Uterus (tissue), 3 donors: ENCODE measurements at regions not wholly inside any gene's neighbourhood (a gene's known extent, or its start where the extent isn't known, plus 50 kb on each side); places are given as distances from the start of the nearest gene placed in this dataset.
"Not testable (repeated sequence)": the region's sequence is repeated elsewhere in the genome, so short reads cannot be mapped to it uniquely, and the experiment has no call there.

ENCODE experiments used
- DNase-seq, 2 donors: peaks; one replicate each; pipeline ENCODE4 v3.0.0-alpha.2; 2019 to 2020
- H3K27ac ChIP-seq, 2 donors: fragments of 200-600 bp; sonication (generic); 1 replicate in 1 of 2; 2 replicates in 1 of 2; pipeline ENCODE4 v1.5.1; 2016 to 2018
- H3K27me3 ChIP-seq, 2 donors: fragments of 200-600 bp; sonication (generic); one replicate each; pipeline ENCODE4 v1.5.1; 2018 to 2019; ENCODE audit warnings: control low read depth in 1 of 2
- H3K36me3 ChIP-seq, 2 donors: fragments of 200-600 bp; sonication (generic); one replicate each; pipeline ENCODE4 v1.5.1; 2019; ENCODE audit warnings: control low read depth in 1 of 2
- H3K4me1 ChIP-seq, 2 donors: fragments of 200-600 bp; sonication (generic); one replicate each; pipeline ENCODE4 v1.5.1; 2018 to 2019; ENCODE audit warnings: control low read depth in 1 of 2
- H3K4me3 ChIP-seq, 2 donors: fragments of 200-600 bp; sonication (generic); 1 replicate in 1 of 2; 2 replicates in 1 of 2; pipeline ENCODE4 v1.5.1; 2018 to 2019; ENCODE audit warnings: mild to moderate bottlenecking in 1 of 2
- H3K9me3 ChIP-seq, 2 donors: fragments of 200-600 bp; sonication (generic); one replicate each; pipeline ENCODE4 v1.5.1; 2019; ENCODE audit warnings: control low read depth in 1 of 2
- POLR2A ChIP-seq, 2 donors: fragments of 450-650 bp; IDR thresholded peaks; one replicate each; pipeline ENCODE4 v1.6.1; 2016; ENCODE audit warnings: antibody characterized with exemption in 2 of 2, mild to moderate bottlenecking in 1 of 2, moderate library complexity in 1 of 2
- intact Hi-C: fragments of 100-400 bp; cut with DNase I; formaldehyde crosslinking; loops from one replicate; pipeline ENCODE4 v1.15.1; 2023; ENCODE audit warnings: low total_unique reads
- TF ChIP-seq, protein P1 (sequence below), 4 experiments: fragments of 200-600 bp in 2 of 4; fragments of 450-650 bp in 2 of 4; sonication (generic) in 2 of 4; IDR thresholded peaks; one replicate each; pipeline ENCODE4 v1.5.1; 2016 to 2019; ENCODE audit warnings: antibody characterized with exemption in 4 of 4, mild to moderate bottlenecking in 2 of 4, moderate library complexity in 1 of 4
- donor health status: DM: yes; HTN: yes; CAD: no.

GRCh38 chr2:83342860-83343329 lies 1116.2 kb downstream of the SUCLG1 start:
- Histone ChIP-seq H3K4me1 (no peaks in the 10 kb centered on the region), H3K27ac (no peak overlapping the region), H3K9me3 (no peaks in the 10 kb centered on the region), H3K4me3 (no peak overlapping the region), H3K27me3 (no peaks in the 10 kb centered on the region), H3K36me3 (no peaks in the 10 kb centered on the region)
- no peak for TF ChIP-seq POLR2A (IDR thresholded peaks at IDR 0.05)
- TF ChIP-seq, protein P1, sequence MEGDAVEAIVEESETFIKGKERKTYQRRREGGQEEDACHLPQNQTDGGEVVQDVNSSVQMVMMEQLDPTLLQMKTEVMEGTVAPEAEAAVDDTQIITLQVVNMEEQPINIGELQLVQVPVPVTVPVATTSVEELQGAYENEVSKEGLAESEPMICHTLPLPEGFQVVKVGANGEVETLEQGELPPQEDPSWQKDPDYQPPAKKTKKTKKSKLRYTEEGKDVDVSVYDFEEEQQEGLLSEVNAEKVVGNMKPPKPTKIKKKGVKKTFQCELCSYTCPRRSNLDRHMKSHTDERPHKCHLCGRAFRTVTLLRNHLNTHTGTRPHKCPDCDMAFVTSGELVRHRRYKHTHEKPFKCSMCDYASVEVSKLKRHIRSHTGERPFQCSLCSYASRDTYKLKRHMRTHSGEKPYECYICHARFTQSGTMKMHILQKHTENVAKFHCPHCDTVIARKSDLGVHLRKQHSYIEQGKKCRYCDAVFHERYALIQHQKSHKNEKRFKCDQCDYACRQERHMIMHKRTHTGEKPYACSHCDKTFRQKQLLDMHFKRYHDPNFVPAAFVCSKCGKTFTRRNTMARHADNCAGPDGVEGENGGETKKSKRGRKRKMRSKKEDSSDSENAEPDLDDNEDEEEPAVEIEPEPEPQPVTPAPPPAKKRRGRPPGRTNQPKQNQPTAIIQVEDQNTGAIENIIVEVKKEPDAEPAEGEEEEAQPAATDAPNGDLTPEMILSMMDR (IDR thresholded peaks at IDR 0.05) = no peak
- no peak for DNase-seq
- intact Hi-C loops = no loop called here

DNA sequence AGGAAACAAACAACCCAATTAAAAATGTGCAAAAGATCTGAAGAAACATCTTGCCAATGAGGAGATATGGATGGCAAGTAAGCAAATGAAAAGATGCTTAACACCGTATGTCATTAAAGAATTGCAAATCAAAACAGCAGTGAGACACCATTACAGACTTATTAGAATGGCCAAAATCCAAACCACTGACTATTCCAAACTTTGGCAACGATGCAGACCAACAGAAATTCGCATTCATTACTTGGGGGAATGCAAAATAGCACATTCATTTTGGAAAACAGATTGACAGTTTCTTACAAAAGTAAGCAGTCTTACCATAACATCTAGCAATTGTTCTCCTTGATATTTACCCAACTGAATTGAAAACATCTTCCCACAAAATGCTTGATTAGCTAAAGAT lies 1118.7 kb downstream of the SUCLG1 start:
- H3K27ac ChIP-seq = no peak overlapping the region
- H3K4me1 ChIP-seq = no peaks in the 10 kb centered on the region
- H3K9me3 ChIP-seq = no peaks in the 10 kb centered on the region
- TF ChIP-seq, protein P1 (IDR thresholded peaks at IDR 0.05) = no peak
- no peak for TF ChIP-seq POLR2A (IDR thresholded peaks at IDR 0.05)
- no peak overlapping the region for H3K4me3 ChIP-seq
- no peaks in the 10 kb centered on the region for H3K36me3 ChIP-seq
- no peaks in the 10 kb centered on the region for H3K27me3 ChIP-seq
- intact Hi-C loops = no loop called here
- no peak for DNase-seq

DNA sequence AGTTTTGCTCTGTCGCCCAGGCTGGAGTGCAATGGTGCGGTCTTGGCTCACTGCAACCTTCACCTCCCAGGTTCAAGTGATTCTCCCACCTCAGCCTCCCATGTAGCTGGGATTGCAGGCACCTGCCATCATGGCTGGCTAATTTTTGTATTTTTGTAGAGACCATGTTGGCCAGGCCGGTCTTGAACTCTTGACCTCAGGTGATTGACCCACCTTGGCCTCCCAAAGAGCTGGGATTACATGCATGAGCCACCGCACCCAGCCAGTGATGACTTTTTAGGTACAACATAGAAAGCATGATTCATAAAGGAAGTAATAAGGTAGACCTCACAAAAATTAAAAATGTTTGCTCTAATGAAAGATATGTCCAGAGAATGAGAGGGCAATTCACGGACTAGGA lies 1119.1 kb downstream of the SUCLG1 start:
- H3K9me3 ChIP-seq, H3K4me3 ChIP-seq, H3K27me3 ChIP-seq, H3K36me3 ChIP-seq, intact Hi-C loops, DNase-seq, H3K27ac ChIP-seq, H3K4me1 ChIP-seq: not testable (repeated sequence)

GRCh38 chr2:83331810-83332209 lies 1127.3 kb downstream of the SUCLG1 start:
- Histone ChIP-seq H3K27me3 (no peaks in the 10 kb centered on the region), H3K4me3 (no peak overlapping the region), H3K4me1 (no peaks in the 10 kb centered on the region), H3K9me3 (no peaks in the 10 kb centered on the region), H3K36me3 (no peaks in the 10 kb centered on the region), H3K27ac (no peak overlapping the region)
- intact Hi-C loops = no loop called here
- DNase-seq = no peak
- TF ChIP-seq POLR2A (IDR thresholded peaks at IDR 0.05) = no peak
- TF ChIP-seq, protein P1 (IDR thresholded peaks at IDR 0.05) = no peak

- no peaks in the 10 kb centered on the region for H3K27me3 ChIP-seq
- H3K4me1 ChIP-seq = no peaks in the 10 kb centered on the region
- no peaks in the 10 kb centered on the region for H3K36me3 ChIP-seq
- no peak overlapping the region for H3K27ac ChIP-seq
- TF ChIP-seq, protein P1 (IDR thresholded peaks at IDR 0.05) = no peak
- TF ChIP-seq POLR2A (IDR thresholded peaks at IDR 0.05) = no peak
- DNase-seq = no peak
- H3K9me3 ChIP-seq = no peaks in the 10 kb centered on the region
- intact Hi-C loops = no loop called here
- no peak overlapping the region for H3K4me3 ChIP-seq
These were observed 1136.0 kb downstream of the SUCLG1 start for GRCh38 chr2:83323038-83323437.

- intact Hi-C loops = no loop called here
- Histone ChIP-seq H3K36me3 (no peaks in the 10 kb centered on the region), H3K4me3 (no peak overlapping the region), H3K27ac (no peak overlapping the region), H3K27me3 (no peaks in the 10 kb centered on the region), H3K4me1 (no peaks in the 10 kb centered on the region), H3K9me3 (no peaks in the 10 kb centered on the region)
- no peak for DNase-seq
- TF ChIP-seq POLR2A (IDR thresholded peaks at IDR 0.05) = no peak
These were observed 1139.0 kb downstream of the SUCLG1 start for GRCh38 chr2:83320053-83320452.
